ENCODE measurements at regions not wholly inside any gene's neighbourhood (a gene's known extent, or its start where the extent isn't known, plus 50 kb on each side); places are given as distances from the start of the nearest gene placed in this dataset.

- H3K27me3 ChIP-seq (ENCODE audit: control insufficient read depth, insufficient read depth, low read length): no peaks in the 10 kb centered on the region
- no peaks in the 10 kb centered on the region for H4K20me1 ChIP-seq (ENCODE audit: control insufficient read depth, extremely low read depth, insufficient read depth, low read length)
- DNase-seq (ENCODE audit: low read depth in 2 of 2): no peak
- no peaks in the 10 kb centered on the region for H3K36me3 ChIP-seq (ENCODE audit: control insufficient read depth, insufficient read depth, low read length)
- no peak overlapping the region for H3K9ac ChIP-seq (ENCODE audit: insufficient read depth, low read length)
- TF ChIP-seq EZH2 (IDR thresholded peaks at IDR 0.05; ENCODE audit: low read length, missing control alignments) (no peak), CTCF (conservative IDR thresholded peaks at IDR 0.05 in 1 of 2, IDR thresholded peaks at IDR 0.05 in 1 of 2; ENCODE audit: low read depth in 1 of 2, low read length in 2 of 2) (no peak)
- no peak overlapping the region for H3K4me2 ChIP-seq (ENCODE audit: extremely low read depth, insufficient read depth, low read length)
- H3K79me2 ChIP-seq (ENCODE audit: control insufficient read depth, insufficient read depth, low read length): no peaks in the 10 kb centered on the region
- no peak overlapping the region for H3K27ac ChIP-seq (ENCODE audit: insufficient read depth, low read length)
- no peaks in the 10 kb centered on the region for H3K9me3 ChIP-seq (ENCODE audit: control insufficient read depth, insufficient read depth, low read depth, low read length)
- H3K4me3 ChIP-seq (replicated peaks in 1 of 4; ENCODE audit: control extremely low read depth in 1 of 4, insufficient read depth in 1 of 4, low read depth in 3 of 4, low read length in 4 of 4): no peak overlapping the region
- H3K4me1 ChIP-seq (ENCODE audit: control insufficient read depth, extremely low read depth, insufficient read depth, low read length): no peaks in the 10 kb centered on the region
- no peak overlapping the region for H2AFZ ChIP-seq (ENCODE audit: low read length)
Observed at GRCh38 chr6:53721766-53722165, 56.2 kb upstream of the KLHL31 start.

GRCh38 chr6:53718597-53719460, 53.3 kb upstream of the KLHL31 start:
- Histone ChIP-seq H4K20me1 (ENCODE audit: control insufficient read depth, extremely low read depth, insufficient read depth, low read length) (no peaks in the 10 kb centered on the region), H3K9me3 (ENCODE audit: control insufficient read depth, insufficient read depth, low read depth, low read length) (no peaks in the 10 kb centered on the region), H3K36me3 (ENCODE audit: control insufficient read depth, insufficient read depth, low read length) (no peaks in the 10 kb centered on the region), H3K4me2 (ENCODE audit: extremely low read depth, insufficient read depth, low read length) (no peak overlapping the region), H3K79me2 (ENCODE audit: control insufficient read depth, insufficient read depth, low read length) (no peaks in the 10 kb centered on the region), H3K27me3 (ENCODE audit: control insufficient read depth, insufficient read depth, low read length) (no peaks in the 10 kb centered on the region), H2AFZ (ENCODE audit: low read length) (no peak overlapping the region), H3K27ac (ENCODE audit: insufficient read depth, low read length) (no peak overlapping the region), H3K4me1 (ENCODE audit: control insufficient read depth, extremely low read depth, insufficient read depth, low read length) (no peaks in the 10 kb centered on the region), H3K4me3 (replicated peaks in 1 of 4; ENCODE audit: control extremely low read depth in 1 of 4, insufficient read depth in 1 of 4, low read depth in 3 of 4, low read length in 4 of 4) (no peak overlapping the region), H3K9ac (ENCODE audit: insufficient read depth, low read length) (no peak overlapping the region)
- DNase-seq (ENCODE audit: low read depth in 2 of 2): peak; percentile 63 to 79
- TF ChIP-seq CTCF (conservative IDR thresholded peaks at IDR 0.05 in 1 of 2, IDR thresholded peaks at IDR 0.05 in 1 of 2; ENCODE audit: low read depth in 1 of 2, low read length in 2 of 2): peak; percentile 75 to 91
- TF ChIP-seq EZH2 (IDR thresholded peaks at IDR 0.05; ENCODE audit: low read length, missing control alignments): no peak

- no peaks in the 10 kb centered on the region for H4K20me1 ChIP-seq (ENCODE audit: control insufficient read depth, extremely low read depth, insufficient read depth, low read length)
- no peak overlapping the region for H3K4me3 ChIP-seq (replicated peaks in 1 of 4; ENCODE audit: control extremely low read depth in 1 of 4, insufficient read depth in 1 of 4, low read depth in 3 of 4, low read length in 4 of 4)
- no peaks in the 10 kb centered on the region for H3K36me3 ChIP-seq (ENCODE audit: control insufficient read depth, insufficient read depth, low read length)
- H3K27ac ChIP-seq (ENCODE audit: insufficient read depth, low read length): no peak overlapping the region
- no peaks in the 10 kb centered on the region for H3K79me2 ChIP-seq (ENCODE audit: control insufficient read depth, insufficient read depth, low read length)
- no peaks in the 10 kb centered on the region for H3K27me3 ChIP-seq (ENCODE audit: control insufficient read depth, insufficient read depth, low read length)
- no peak for TF ChIP-seq CTCF (conservative IDR thresholded peaks at IDR 0.05 in 1 of 2, IDR thresholded peaks at IDR 0.05 in 1 of 2; ENCODE audit: low read depth in 1 of 2, low read length in 2 of 2)
- TF ChIP-seq EZH2 (IDR thresholded peaks at IDR 0.05; ENCODE audit: low read length, missing control alignments): no peak
- no peak overlapping the region for H2AFZ ChIP-seq (ENCODE audit: low read length)
- no peak overlapping the region for H3K9ac ChIP-seq (ENCODE audit: insufficient read depth, low read length)
- no peaks in the 10 kb centered on the region for H3K4me1 ChIP-seq (ENCODE audit: control insufficient read depth, extremely low read depth, insufficient read depth, low read length)
- no peak for DNase-seq (ENCODE audit: low read depth in 2 of 2)
- no peak overlapping the region for H3K4me2 ChIP-seq (ENCODE audit: extremely low read depth, insufficient read depth, low read length)
- H3K9me3 ChIP-seq (ENCODE audit: control insufficient read depth, insufficient read depth, low read depth, low read length): no peaks in the 10 kb centered on the region
Observed at GRCh38 chr6:53717566-53717965, 52.0 kb upstream of the KLHL31 start.
